SU-DHL-6 (cell line): ENCODE measurements at regions not wholly inside any gene's neighbourhood (a gene's known extent, or its start where the extent isn't known, plus 50 kb on each side); places are given as distances from the start of the nearest gene placed in this dataset.

Experiments
- H2AFZ ChIP-seq: fragments of 200-600 bp; sonication (generic); 2 replicates; pipeline ENCODE4 v1.6.1; 2014; ENCODE audit warnings: low read depth, mild to moderate bottlenecking, moderate library complexity, mixed read lengths, antibody characterized with exemption, low read length; ENCODE audit not compliant: severe bottlenecking
- H3F3A ChIP-seq: fragments of 200-600 bp; shearing (Covaris generic); 2 replicates; pipeline ENCODE4 v1.6.0; 2016; ENCODE audit warnings: antibody characterized with exemption, mild to moderate bottlenecking; ENCODE audit not compliant: insufficient read depth
- H3K27ac ChIP-seq: fragments of 200-600 bp; sonication (generic); 2 replicates; pipeline ENCODE4 v1.5.1; 2016; ENCODE audit warnings: low read depth, mild to moderate bottlenecking, low read length, moderate library complexity, mixed read lengths
- H3K27me3 ChIP-seq: fragments of 200-600 bp; sonication (generic), shearing (Covaris generic); 2 replicates; pipeline ENCODE4 v1.6.0; 2014; ENCODE audit warnings: mild to moderate bottlenecking, low read length
- H3K36me3 ChIP-seq: fragments of 200-600 bp; sonication (generic); 2 replicates; pipeline ENCODE4 v1.6.1; 2014; ENCODE audit warnings: mild to moderate bottlenecking, low read length, mixed read lengths
- H3K4me2 ChIP-seq: fragments of 300-600, 200-600 bp; shearing (Covaris generic), sonication (generic); 2 replicates; pipeline ENCODE4 v1.6.0; 2014; ENCODE audit warnings: low read length, low read depth, mild to moderate bottlenecking; ENCODE audit not compliant: poor library complexity, severe bottlenecking
- H3K4me3 ChIP-seq: fragments of 200-600 bp; sonication (generic); 2 replicates; pipeline ENCODE4 v1.5.1; 2014; ENCODE audit warnings: antibody characterized with exemption, low read length, mild to moderate bottlenecking, mixed read lengths; ENCODE audit not compliant: insufficient read depth, poor library complexity, severe bottlenecking
- H3K79me2 ChIP-seq: fragments of 200-600 bp; sonication (generic); 2 replicates; pipeline ENCODE4 v1.6.1; 2014; ENCODE audit warnings: mild to moderate bottlenecking, low read length, moderate library complexity; ENCODE audit not compliant: insufficient read depth
- H3K9ac ChIP-seq: fragments of 200-600 bp; sonication (generic); 2 replicates; pipeline ENCODE4 v1.7.0; 2014; ENCODE audit warnings: mild to moderate bottlenecking, low read length
- H3K9me2 ChIP-seq: fragments of 200-600 bp; sonication (generic); replicated peaks from 2 replicates; pipeline ENCODE4 v1.6.1; 2014; ENCODE audit warnings: low read length; ENCODE audit not compliant: insufficient read depth
- H3K9me3 ChIP-seq: fragments of 200-600 bp; sonication (generic); 2 replicates; pipeline ENCODE4 v1.6.1; 2014; ENCODE audit warnings: low read length, mixed read lengths; ENCODE audit not compliant: insufficient read depth
- H4K20me1 ChIP-seq: fragments of 200-600 bp; sonication (generic); 2 replicates; pipeline ENCODE4 v1.6.1; 2014; ENCODE audit warnings: low read depth, mild to moderate bottlenecking, antibody characterized with exemption, low read length, moderate library complexity, mixed read lengths
- CTCF ChIP-seq: fragments of 200-600 bp; sonication (generic); IDR thresholded peaks from one replicate; pipeline ENCODE4 v1.5.1; 2017; ENCODE audit warnings: antibody characterized with exemption, mild to moderate bottlenecking, low read length, moderate library complexity; ENCODE audit not compliant: insufficient read depth, poor library complexity, severe bottlenecking
- EZH2phosphoT487 ChIP-seq: fragments of 200-600 bp; sonication (generic), shearing (Covaris generic); conservative IDR thresholded peaks from 2 replicates; pipeline ENCODE4 v1.6.1; 2018; ENCODE audit warnings: mild to moderate bottlenecking, antibody characterized with exemption, low read length, moderate library complexity, mixed read lengths

- Histone ChIP-seq H3K9ac (no peak overlapping the region), H3K27me3 (no peaks in the 10 kb centered on the region), H3K27ac (no peak overlapping the region), H3K4me3 (no peak overlapping the region), H3K9me3 (no peaks in the 10 kb centered on the region), H3K79me2 (no peaks in the 10 kb centered on the region), H3K9me2 (no peaks in the 10 kb centered on the region), H3K36me3 (no peaks in the 10 kb centered on the region), H3F3A (no peaks in the 10 kb centered on the region), H3K4me2 (no peak overlapping the region), H4K20me1 (no peaks in the 10 kb centered on the region), H2AFZ (no peak overlapping the region)
- TF ChIP-seq EZH2phosphoT487 = no peak
- TF ChIP-seq CTCF = no peak
Observed at GRCh38 chr6:132072831-132073230, 121.7 kb upstream of the CCN2 start.

- no peaks in the 10 kb centered on the region for H3F3A ChIP-seq
- no peak overlapping the region for H3K27ac ChIP-seq
- no peaks in the 10 kb centered on the region for H3K36me3 ChIP-seq
- no peak overlapping the region for H3K4me2 ChIP-seq
- H3K9me2 ChIP-seq = no peaks in the 10 kb centered on the region
- TF ChIP-seq EZH2phosphoT487 = no peak
- no peaks in the 10 kb centered on the region for H3K79me2 ChIP-seq
- H3K9ac ChIP-seq = no peak overlapping the region
- H3K27me3 ChIP-seq = no peaks in the 10 kb centered on the region
- H2AFZ ChIP-seq = no peak overlapping the region
- no peak overlapping the region for H3K4me3 ChIP-seq
- no peaks in the 10 kb centered on the region for H3K9me3 ChIP-seq
- no peaks in the 10 kb centered on the region for H4K20me1 ChIP-seq
Observed at GRCh38 chr6:132072271-132072670, 121.1 kb upstream of the CCN2 start.

- Histone ChIP-seq H3K4me3 (no peak overlapping the region), H2AFZ (no peak overlapping the region), H4K20me1 (no peaks in the 10 kb centered on the region), H3K4me2 (peak overlapping the region; percentile 27), H3K36me3 (no peaks in the 10 kb centered on the region), H3K9me3 (no peaks in the 10 kb centered on the region), H3K79me2 (no peaks in the 10 kb centered on the region), H3K27me3 (no peaks in the 10 kb centered on the region), H3K27ac (no peak overlapping the region), H3K9me2 (no peaks in the 10 kb centered on the region), H3K9ac (no peak overlapping the region), H3F3A (no peaks in the 10 kb centered on the region)
- TF ChIP-seq EZH2phosphoT487 (no peak), CTCF (no peak)
Observed at GRCh38 chr6:132070356-132070755, 119.2 kb upstream of the CCN2 start.

GRCh38 chr6:132068766-132069165 is 117.6 kb upstream of the CCN2 start:
- Histone ChIP-seq H3K27ac (no peak overlapping the region), H3K36me3 (no peaks in the 10 kb centered on the region), H3K27me3 (no peaks in the 10 kb centered on the region), H3K9me3 (no peaks in the 10 kb centered on the region), H3K79me2 (no peaks in the 10 kb centered on the region), H3K9ac (no peak overlapping the region), H3F3A (no peaks in the 10 kb centered on the region), H3K4me2 (no peak overlapping the region), H2AFZ (no peak overlapping the region), H3K4me3 (no peak overlapping the region), H4K20me1 (no peaks in the 10 kb centered on the region), H3K9me2 (no peaks in the 10 kb centered on the region)
- TF ChIP-seq EZH2phosphoT487 (no peak), CTCF (no peak)
